ENCODE measurements at regions not wholly inside any gene's neighbourhood (a gene's known extent, or its start where the extent isn't known, plus 50 kb on each side); places are given as distances from the start of the nearest gene placed in this dataset.
A peak's percentile ranks its signal among the peaks of the same experiment; 100 is the strongest.
"Not testable (repeated sequence)": the region's sequence is repeated elsewhere in the genome, so short reads cannot be mapped to it uniquely, and the experiment has no call there.

DNA sequence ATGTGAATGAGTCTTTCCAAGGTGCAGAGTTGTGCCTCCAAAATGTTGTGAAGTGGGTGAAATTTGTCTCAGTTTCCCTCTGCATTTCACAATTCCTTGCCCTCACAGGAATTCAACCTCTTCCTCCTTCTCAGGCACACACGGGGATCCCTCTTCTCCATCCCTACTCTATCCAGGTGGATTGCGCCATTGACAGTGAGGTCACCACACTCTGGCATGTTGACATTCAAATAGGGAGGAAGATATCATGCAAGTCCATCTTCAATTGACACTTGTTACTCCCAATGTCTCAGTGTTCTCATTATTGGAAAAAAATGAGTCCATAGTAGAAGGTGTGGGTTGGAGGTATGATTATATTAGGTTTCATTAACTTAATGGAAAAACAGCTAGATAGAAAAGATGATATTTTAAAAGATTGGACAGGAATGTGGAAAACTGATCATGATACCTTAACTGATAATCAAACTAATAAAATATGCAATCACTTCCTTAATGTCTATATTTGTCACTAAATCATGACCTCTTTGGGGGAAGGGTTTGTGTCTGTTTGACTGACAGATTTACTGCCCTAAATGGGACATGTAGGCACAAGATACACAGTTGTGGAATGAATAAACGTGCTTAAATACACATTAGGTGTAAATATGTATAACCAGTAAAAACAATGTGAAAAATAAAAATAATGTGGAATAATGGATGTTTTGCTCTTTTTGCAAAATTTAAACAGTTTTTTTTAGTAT lies 213.8 kb upstream of the SLC8A1 start:
- Histone ChIP-seq H3K4me3 (ENCODE audit: low read length) (no peak overlapping the region), H3K4me1 (ENCODE audit: control insufficient read depth in 2 of 2, insufficient read depth in 2 of 2, low read length in 2 of 2) (no peaks in the 10 kb centered on the region), H3K27me3 (ENCODE audit: control insufficient read depth in 2 of 2, insufficient read depth in 2 of 2, low read length in 2 of 2) (no peaks in the 10 kb centered on the region), H3K36me3 (ENCODE audit: control insufficient read depth in 2 of 3, insufficient read depth in 3 of 3, low read length in 3 of 3) (no peaks in the 10 kb centered on the region), H3K9me3 (ENCODE audit: control insufficient read depth in 2 of 3, low read length in 3 of 3) (no peaks in the 10 kb centered on the region), H3K27ac (ENCODE audit: low read depth, low read length) (no peak overlapping the region)
- ChIA-PET CTCF (no interaction called here), POLR2A (no interaction called here)
- no peak overlapping the region for H3K4me3 Mint-ChIP-seq
- peaks cover 0 to 1% (median 0%) of the 10 kb centered on the region in 7 donors for H3K4me1 Mint-ChIP-seq
- DNase-seq (no peak), ATAC-seq (no peak)
- no peak overlapping the region for H3K27ac Mint-ChIP-seq
- H3K9me3 Mint-ChIP-seq, result peaks cover 0 to 4% (median 0%) of the 10 kb centered on the region in 11 donors
- H3K36me3 Mint-ChIP-seq, result no peaks in the 10 kb centered on the region
- H3K27me3 Mint-ChIP-seq, result no peaks in the 10 kb centered on the region
- intact Hi-C loops (cut with micrococcal nuclease), result no loop called here

DNA sequence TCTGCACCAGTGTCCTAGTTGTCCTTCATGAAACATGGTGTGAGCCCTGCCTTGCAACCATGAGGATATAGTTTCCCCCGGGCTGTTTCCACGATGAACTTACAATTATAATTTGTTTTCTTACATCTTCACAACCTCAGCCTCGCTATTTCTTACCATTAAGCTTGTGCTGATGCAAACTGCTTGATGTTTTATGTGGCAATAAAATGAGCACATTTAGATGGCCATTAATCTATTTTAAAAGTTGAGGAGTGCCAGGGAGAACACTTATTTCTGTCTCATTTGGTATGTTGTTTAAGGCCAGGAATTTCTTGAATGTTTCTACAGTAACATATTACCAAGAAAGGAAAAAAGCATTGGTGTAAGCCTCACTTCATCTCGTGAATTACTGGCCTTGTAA lies 214.5 kb upstream of the SLC8A1 start:
- no peak overlapping the region for H3K27ac Mint-ChIP-seq
- no peaks in the 10 kb centered on the region for H3K4me1 ChIP-seq (ENCODE audit: control insufficient read depth in 2 of 2, insufficient read depth in 2 of 2, low read length in 2 of 2)
- no peak for DNase-seq
- H3K4me3 Mint-ChIP-seq, result no peak overlapping the region
- ChIA-PET POLR2A (no interaction called here), CTCF (no interaction called here)
- intact Hi-C loops (cut with micrococcal nuclease), result no loop called here
- H3K27me3 ChIP-seq (ENCODE audit: control insufficient read depth in 2 of 2, insufficient read depth in 2 of 2, low read length in 2 of 2), result no peaks in the 10 kb centered on the region
- no peaks in the 10 kb centered on the region for H3K36me3 Mint-ChIP-seq
- H3K36me3 ChIP-seq (ENCODE audit: control insufficient read depth in 2 of 3, insufficient read depth in 3 of 3, low read length in 3 of 3), result no peaks in the 10 kb centered on the region
- H3K4me1 Mint-ChIP-seq, result peaks cover 0 to 1% (median 0%) of the 10 kb centered on the region in 7 donors
- no peaks in the 10 kb centered on the region for H3K27me3 Mint-ChIP-seq
- peaks cover 0 to 4% (median 0%) of the 10 kb centered on the region in 11 donors for H3K9me3 Mint-ChIP-seq
- no peaks in the 10 kb centered on the region for H3K9me3 ChIP-seq (ENCODE audit: control insufficient read depth in 2 of 3, low read length in 3 of 3)
- H3K4me3 ChIP-seq (ENCODE audit: low read length), result no peak overlapping the region
- H3K27ac ChIP-seq (ENCODE audit: low read depth, low read length), result no peak overlapping the region
- no peak for ATAC-seq

DNA sequence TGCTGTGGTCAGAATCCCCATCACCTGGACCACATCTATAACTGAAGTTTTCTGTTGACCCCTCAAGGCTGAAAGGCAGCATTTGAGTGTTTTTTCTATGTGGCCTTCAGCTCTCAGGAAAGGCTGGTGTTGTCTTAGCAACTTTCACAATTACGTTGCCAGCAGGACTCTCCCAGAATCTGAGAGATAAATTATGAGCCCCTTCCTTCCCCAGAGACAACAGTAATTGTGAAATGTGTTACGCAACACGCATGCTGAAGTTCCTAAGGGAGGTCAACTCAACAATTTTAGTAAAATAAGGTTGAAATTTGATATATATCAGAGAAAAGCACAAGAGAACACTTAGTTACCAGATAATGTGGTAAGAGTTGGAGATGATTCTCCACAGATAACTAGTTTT lies 216.5 kb upstream of the SLC8A1 start:
- H3K9me3 ChIP-seq (ENCODE audit: control insufficient read depth in 2 of 3, low read length in 3 of 3), result no peaks in the 10 kb centered on the region
- H3K4me3 Mint-ChIP-seq, result no peak overlapping the region
- H3K4me1 Mint-ChIP-seq, result peaks cover 0 to 1% (median 0%) of the 10 kb centered on the region in 7 donors
- CTCF ChIA-PET, result no interaction called here
- DNase-seq (no peak), ATAC-seq (no peak)
- H3K27ac Mint-ChIP-seq, result no peak overlapping the region
- H3K9me3 Mint-ChIP-seq, result peaks cover 0 to 6% (median 0%) of the 10 kb centered on the region in 11 donors
- no peaks in the 10 kb centered on the region for H3K27me3 ChIP-seq (ENCODE audit: control insufficient read depth in 2 of 2, insufficient read depth in 2 of 2, low read length in 2 of 2)
- POLR2A ChIA-PET, result no interaction called here
- no peaks in the 10 kb centered on the region for H3K27me3 Mint-ChIP-seq
- intact Hi-C loops (cut with micrococcal nuclease), result no loop called here
- H3K36me3 Mint-ChIP-seq, result no peaks in the 10 kb centered on the region
- no peaks in the 10 kb centered on the region for H3K4me1 ChIP-seq (ENCODE audit: control insufficient read depth in 2 of 2, insufficient read depth in 2 of 2, low read length in 2 of 2)
- H3K4me3 ChIP-seq (ENCODE audit: low read length), result no peak overlapping the region
- H3K36me3 ChIP-seq (ENCODE audit: control insufficient read depth in 2 of 3, insufficient read depth in 3 of 3, low read length in 3 of 3), result no peaks in the 10 kb centered on the region
- H3K27ac ChIP-seq (ENCODE audit: low read depth, low read length), result no peak overlapping the region

DNA sequence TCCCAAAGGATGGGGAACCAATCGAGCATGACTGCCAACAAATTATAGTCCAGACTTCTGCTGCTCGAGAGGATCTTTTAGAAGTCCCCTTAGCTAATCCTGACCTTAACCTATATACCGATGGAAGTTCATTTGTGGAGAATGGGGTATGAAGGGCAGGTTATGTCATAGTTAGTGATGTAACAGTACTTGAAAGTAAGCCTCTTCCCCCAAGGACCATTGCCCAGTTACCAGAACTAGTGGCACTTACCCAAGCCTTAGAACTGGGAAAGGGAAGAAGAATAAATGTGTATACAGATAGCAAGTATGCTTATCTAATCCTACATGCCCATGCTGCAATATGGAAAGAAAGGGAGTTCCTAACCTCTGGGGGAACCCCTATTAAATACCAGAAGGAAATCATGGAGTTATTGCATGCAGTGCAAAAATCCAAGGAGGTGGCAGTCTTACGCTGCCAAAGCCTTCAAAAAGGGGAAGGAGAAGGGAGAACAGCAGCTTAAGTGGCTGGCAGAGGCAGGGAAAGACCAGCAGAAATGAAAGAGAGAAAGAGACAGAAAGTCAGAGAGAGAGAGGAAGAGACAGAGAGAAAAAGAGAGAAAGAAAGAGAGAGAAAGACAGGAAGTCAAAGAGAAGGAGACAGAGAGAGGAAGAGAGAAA lies 224.4 kb upstream of the SLC8A1 start:
- H3K4me3 ChIP-seq (ENCODE audit: low read length); H3K4me1 Mint-ChIP-seq; H3K27me3 ChIP-seq (ENCODE audit: control insufficient read depth in 2 of 2, insufficient read depth in 2 of 2, low read length in 2 of 2); H3K4me1 ChIP-seq (ENCODE audit: control insufficient read depth in 2 of 2, insufficient read depth in 2 of 2, low read length in 2 of 2); H3K27ac Mint-ChIP-seq; intact Hi-C loops (cut with micrococcal nuclease); DNase-seq; H3K9me3 ChIP-seq (ENCODE audit: control insufficient read depth in 2 of 3, low read length in 3 of 3); H3K27ac ChIP-seq (ENCODE audit: low read depth, low read length); ATAC-seq; POLR2A ChIA-PET; H3K27me3 Mint-ChIP-seq; H3K36me3 Mint-ChIP-seq; H3K36me3 ChIP-seq (ENCODE audit: control insufficient read depth in 2 of 3, insufficient read depth in 3 of 3, low read length in 3 of 3); CTCF ChIA-PET: not testable (repeated sequence)
- Mint-ChIP-seq H3K9me3 (peaks cover 4 to 11% (median 6%) of the 10 kb centered on the region in 11 donors), H3K4me3 (peak overlapping the region in 1 of 10 donors; percentile 31)

DNA sequence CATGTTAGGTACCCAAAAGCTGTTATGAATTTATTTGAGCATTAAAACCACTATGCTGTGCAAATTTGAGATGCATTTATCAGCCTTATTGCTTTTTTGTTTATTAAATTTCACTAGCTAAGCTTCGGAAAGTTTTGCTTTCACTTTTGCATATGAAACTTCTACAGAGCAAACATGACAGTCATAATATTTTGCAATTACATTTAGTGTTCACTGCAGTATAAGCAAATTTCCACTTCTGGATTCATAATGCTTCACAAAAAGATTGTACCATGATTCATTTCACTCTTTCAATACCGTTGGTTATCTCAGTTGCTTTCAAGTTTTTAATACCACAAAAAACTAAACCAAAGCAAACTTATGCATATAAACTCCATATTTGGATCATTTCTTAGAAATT lies 228.7 kb upstream of the SLC8A1 start:
- H3K9me3 ChIP-seq (ENCODE audit: control insufficient read depth in 2 of 3, low read length in 3 of 3), result no peaks in the 10 kb centered on the region
- Mint-ChIP-seq H3K4me3 (peak overlapping the region in 1 of 10 donors; percentile 20), H3K27me3 (no peaks in the 10 kb centered on the region), H3K27ac (no peak overlapping the region), H3K9me3 (peaks cover 2 to 23% (median 8%) of the 10 kb centered on the region in 11 donors), H3K36me3 (peaks cover 0 to 6% (median 0%) of the 10 kb centered on the region in 5 donors), H3K4me1 (peaks cover 0 to 4% (median 0%) of the 10 kb centered on the region in 7 donors)
- CTCF ChIA-PET, result no interaction called here
- no peaks in the 10 kb centered on the region for H3K36me3 ChIP-seq (ENCODE audit: control insufficient read depth in 2 of 3, insufficient read depth in 3 of 3, low read length in 3 of 3)
- H3K4me1 ChIP-seq (ENCODE audit: control insufficient read depth in 2 of 2, insufficient read depth in 2 of 2, low read length in 2 of 2), result no peaks in the 10 kb centered on the region
- ATAC-seq (no peak), DNase-seq (no peak)
- POLR2A ChIA-PET, result no interaction called here
- no peak overlapping the region for H3K27ac ChIP-seq (ENCODE audit: low read depth, low read length)
- H3K27me3 ChIP-seq (ENCODE audit: control insufficient read depth in 2 of 2, insufficient read depth in 2 of 2, low read length in 2 of 2), result no peaks in the 10 kb centered on the region
- intact Hi-C loops (cut with micrococcal nuclease), result no loop called here
- no peak overlapping the region for H3K4me3 ChIP-seq (ENCODE audit: low read length)

DNA sequence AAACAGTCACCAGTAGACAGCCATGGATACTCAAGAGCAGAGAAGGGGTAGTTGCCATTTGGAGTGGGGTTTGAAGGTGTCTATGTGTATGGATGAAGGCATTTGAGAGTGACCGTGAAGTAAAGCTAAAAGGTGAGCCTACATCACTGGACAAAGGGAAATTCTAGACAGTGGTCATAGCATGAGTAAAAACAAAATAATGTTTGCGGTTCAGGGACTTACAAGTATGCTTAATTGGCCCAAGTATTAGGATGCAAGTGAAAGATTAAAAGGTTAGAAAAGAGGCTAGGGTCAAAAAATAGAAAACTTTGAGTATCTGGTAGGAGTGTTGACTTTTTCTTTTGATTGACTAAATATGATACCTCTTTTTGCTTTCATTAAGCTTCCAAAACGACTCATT lies 238.1 kb upstream of the SLC8A1 start:
- ChIA-PET CTCF (no interaction called here), POLR2A (no interaction called here)
- DNase-seq, result no peak
- Mint-ChIP-seq H3K27me3 (no peaks in the 10 kb centered on the region), H3K4me1 (no peaks in the 10 kb centered on the region), H3K9me3 (peaks cover 0 to 27% (median 3%) of the 10 kb centered on the region in 11 donors), H3K27ac (no peak overlapping the region), H3K36me3 (no peaks in the 10 kb centered on the region), H3K4me3 (no peak overlapping the region)
- Histone ChIP-seq H3K27me3 (ENCODE audit: control insufficient read depth in 2 of 2, insufficient read depth in 2 of 2, low read length in 2 of 2) (no peaks in the 10 kb centered on the region), H3K36me3 (ENCODE audit: control insufficient read depth in 2 of 3, insufficient read depth in 3 of 3, low read length in 3 of 3) (no peaks in the 10 kb centered on the region), H3K9me3 (ENCODE audit: control insufficient read depth in 2 of 3, low read length in 3 of 3) (no peaks in the 10 kb centered on the region), H3K4me1 (ENCODE audit: control insufficient read depth in 2 of 2, insufficient read depth in 2 of 2, low read length in 2 of 2) (no peaks in the 10 kb centered on the region), H3K4me3 (ENCODE audit: low read length) (no peak overlapping the region), H3K27ac (ENCODE audit: low read depth, low read length) (no peak overlapping the region)
- intact Hi-C loops (cut with micrococcal nuclease), result no loop called here
- ATAC-seq, result no peak

DNA sequence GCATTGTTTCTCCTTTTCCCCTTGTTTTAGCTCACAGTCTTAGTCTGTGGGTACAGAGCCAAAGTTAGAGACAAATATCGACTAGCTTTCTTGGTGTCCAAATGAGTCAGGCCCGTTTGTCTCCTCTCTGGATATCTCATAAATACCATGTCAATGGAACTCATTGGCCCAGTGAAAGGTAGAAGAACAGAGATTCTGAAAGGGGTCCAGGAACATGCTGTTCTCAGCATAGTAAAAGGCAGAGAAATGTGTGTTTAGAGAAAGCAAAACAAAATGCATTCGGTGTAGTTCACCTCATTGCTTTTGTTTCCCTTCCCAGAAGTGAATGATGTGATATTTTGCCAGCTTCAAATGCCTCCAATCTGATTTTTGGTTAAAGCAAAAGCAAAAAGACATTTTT lies 238.6 kb upstream of the SLC8A1 start:
- ChIA-PET POLR2A (no interaction called here), CTCF (no interaction called here)
- intact Hi-C loops (cut with micrococcal nuclease), result no loop called here
- no peaks in the 10 kb centered on the region for H3K9me3 ChIP-seq (ENCODE audit: control insufficient read depth in 2 of 3, low read length in 3 of 3)
- Mint-ChIP-seq H3K4me3 (no peak overlapping the region), H3K27me3 (no peaks in the 10 kb centered on the region), H3K27ac (no peak overlapping the region), H3K36me3 (no peaks in the 10 kb centered on the region), H3K9me3 (peaks cover 0 to 28% (median 5%) of the 10 kb centered on the region in 11 donors), H3K4me1 (no peaks in the 10 kb centered on the region)
- no peak overlapping the region for H3K27ac ChIP-seq (ENCODE audit: low read depth, low read length)
- DNase-seq (no peak), ATAC-seq (no peak)
- no peak overlapping the region for H3K4me3 ChIP-seq (ENCODE audit: low read length)
- H3K36me3 ChIP-seq (ENCODE audit: control insufficient read depth in 2 of 3, insufficient read depth in 3 of 3, low read length in 3 of 3), result no peaks in the 10 kb centered on the region
- H3K27me3 ChIP-seq (ENCODE audit: control insufficient read depth in 2 of 2, insufficient read depth in 2 of 2, low read length in 2 of 2), result no peaks in the 10 kb centered on the region
- no peaks in the 10 kb centered on the region for H3K4me1 ChIP-seq (ENCODE audit: control insufficient read depth in 2 of 2, insufficient read depth in 2 of 2, low read length in 2 of 2)
